ENCODE measurements at regions not wholly inside any gene's neighbourhood (a gene's known extent, or its start where the extent isn't known, plus 50 kb on each side); places are given as distances from the start of the nearest gene placed in this dataset.

- no peak for ATAC-seq
- Histone ChIP-seq H3K27ac (ENCODE audit: extremely low read length, insufficient read depth, low read length) (no peak overlapping the region), H3K9ac (ENCODE audit: insufficient read depth, low read depth, low read length) (no peak overlapping the region), H3K27me3 (ENCODE audit: control insufficient read depth in 1 of 2, insufficient read depth in 2 of 2, low read length in 2 of 2) (no peaks in the 10 kb centered on the region), H3K79me2 (ENCODE audit: insufficient read depth, low read length) (no peaks in the 10 kb centered on the region), H3K9me3 (ENCODE audit: low read length) (no peaks in the 10 kb centered on the region), H3K4me2 (ENCODE audit: low read depth, low read length) (no peak overlapping the region), H2AFZ (ENCODE audit: low read length) (no peak overlapping the region), H3K36me3 (replicated peaks in 1 of 2; ENCODE audit: control insufficient read depth in 1 of 2, insufficient read depth in 2 of 2, low read length in 2 of 2) (no peaks in the 10 kb centered on the region), H3K4me1 (ENCODE audit: insufficient read depth, low read length) (0 out of 2 replicates have a peak, but pooled peaks cover 5% of the 10 kb centered on the region), H3K4me3 (replicated peaks in 1 of 3; ENCODE audit: insufficient read depth in 1 of 3, low read depth in 2 of 3, low read length in 3 of 3) (no peak overlapping the region), H4K20me1 (ENCODE audit: insufficient read depth, low read length) (no peaks in the 10 kb centered on the region)
- intact Hi-C loops (cut with micrococcal nuclease; ENCODE audit: unreplicated experiment) (no loop called here), in situ Hi-C loops (cut with HindIII; ENCODE audit: extremely low pct_ligation_motif_present, low pct_unique_long_range_greater_than_20kb) (no loop called here)
- WGBS (ENCODE audit: low lambda C conversion rate) = 58% methylated on average over 4 of the region's 4 CpGs
- CTCF ChIA-PET (ENCODE audit: low intra/inter-chr PET ratio, low total read pairs) = no interaction called here
- FAIRE-seq = no peak
- no TSS peak for BruUV-seq (replicated peaks)
- no peak for DNase-seq (ENCODE audit: low spot score)
- TF ChIP-seq ZNF710 (CRISPR knock-in tag; IDR thresholded peaks at IDR 0.05; ENCODE audit: borderline replicate concordance) = no peak
- no peak for TF ChIP-seq ZNF367 (CRISPR knock-in tag; IDR thresholded peaks at IDR 0.05; ENCODE audit: borderline replicate concordance)
- no peak for TF ChIP-seq TOE1 (CRISPR knock-in tag; IDR thresholded peaks at IDR 0.05)
- no peak for TF ChIP-seq PBX2 (CRISPR knock-in tag; IDR thresholded peaks at IDR 0.05)
- no peak for TF ChIP-seq ZNF580 (CRISPR knock-in tag; IDR thresholded peaks at IDR 0.05; ENCODE audit: borderline replicate concordance, low read depth)
- TF ChIP-seq ZNF138 (CRISPR knock-in tag; IDR thresholded peaks at IDR 0.05; ENCODE audit: low read depth) = no peak
- TF ChIP-seq ZNF646 (CRISPR knock-in tag; IDR thresholded peaks at IDR 0.05) = no peak
- TF ChIP-seq ZNF331 (CRISPR knock-in tag; IDR thresholded peaks at IDR 0.05) = no peak
- POLR2A ChIA-PET = no interaction called here
Measured at GRCh38 chr12:107440606-107441005, 245.0 kb upstream of the PWP1 start.
